Lung (tissue), 12 donors: ENCODE measurements at regions not wholly inside any gene's neighbourhood (a gene's known extent, or its start where the extent isn't known, plus 50 kb on each side); places are given as distances from the start of the nearest gene placed in this dataset. TPM values are rescaled to one million over a fixed set of nuclear protein-coding genes. Genes with fewer than 3 reads are reported as not detected.

Experiments
- ATAC-seq: fragments of 200-7000 bp; cut with Tn5 transposase; one replicate; pipeline ENCODE4 v1.9.1; 2020; ENCODE audit warnings: moderate number of reproducible peaks; ENCODE audit not compliant: insufficient read depth, low FRiP score
- DNase-seq, 3 donors: peaks; one replicate each; pipeline ENCODE4 v3.0.0-alpha.2; 2013 to 2017
- H3K27ac ChIP-seq, 2 donors: one replicate each; pipeline ENCODE4 v1.5.1; 2013; ENCODE audit warnings: mild to moderate bottlenecking in 2 of 2, moderate library complexity in 2 of 2, control low read depth in 1 of 2, inconsistent platforms in 1 of 2, low read depth in 1 of 2, low read length in 1 of 2
- H3K27me3 ChIP-seq, 3 donors: one replicate each; pipeline ENCODE4 v1.5.1; 2013; ENCODE audit warnings: low read length in 2 of 3; ENCODE audit not compliant: control insufficient read depth in 3 of 3, insufficient read depth in 3 of 3
- H3K36me3 ChIP-seq, 4 donors: one replicate each; pipeline ENCODE4 v1.5.1; 2013; ENCODE audit warnings: low read length in 4 of 4, mild to moderate bottlenecking in 1 of 4, moderate library complexity in 1 of 4; ENCODE audit not compliant: control insufficient read depth in 4 of 4, insufficient read depth in 4 of 4
- H3K4me1 ChIP-seq, 5 donors: one replicate each; pipeline ENCODE4 v1.5.1; 2013; ENCODE audit warnings: low read length in 5 of 5, mild to moderate bottlenecking in 2 of 5, moderate library complexity in 1 of 5; ENCODE audit not compliant: control insufficient read depth in 5 of 5, insufficient read depth in 5 of 5
- H3K4me3 ChIP-seq: one replicate; pipeline ENCODE4 v1.5.1; 2013; ENCODE audit warnings: mild to moderate bottlenecking, control low read depth, moderate library complexity
- H3K9ac ChIP-seq, 2 donors: one replicate each; pipeline ENCODE4 v1.5.1; 2013; ENCODE audit warnings: low read length in 2 of 2, control low read depth in 1 of 2; ENCODE audit not compliant: insufficient read depth in 1 of 2
- H3K9me3 ChIP-seq, 4 donors: one replicate each; pipeline ENCODE4 v1.5.1; 2013; ENCODE audit warnings: low read length in 3 of 4, mild to moderate bottlenecking in 1 of 4, moderate library complexity in 1 of 4; ENCODE audit not compliant: control insufficient read depth in 4 of 4, insufficient read depth in 3 of 4
- WGBS, 2 donors: extraction: QIAGEN DNeasy Blood & Tissue Kit; methylation state at CpG; one replicate each; pipeline ENCODE4 v1.1.7; 2013; 5-methylcytosine and 5-hydroxymethylcytosine counted together
- small RNA-seq: library from RNA; depleted of rRNA; stranded (forward); fragments of <200 nt; gene quantifications from one replicate; pipeline ENCODE3, GENCODE V24; 2014; ENCODE audit warnings: low replicate concordance
- TF ChIP-seq, protein P1 (sequence below): IDR thresholded peaks from 2 replicates; pipeline ENCODE4 v1.5.1; 2012; ENCODE audit warnings: mild to moderate bottlenecking; ENCODE audit errors: control extremely low read depth, extremely low read depth
- donor health status: control.
- donor health status: control.
- donor health status: Bipolar disorder and iron deficiency.
- donor health status: healthy.
- donor health status: DM: yes; HTN: yes; CAD: no.

DNA sequence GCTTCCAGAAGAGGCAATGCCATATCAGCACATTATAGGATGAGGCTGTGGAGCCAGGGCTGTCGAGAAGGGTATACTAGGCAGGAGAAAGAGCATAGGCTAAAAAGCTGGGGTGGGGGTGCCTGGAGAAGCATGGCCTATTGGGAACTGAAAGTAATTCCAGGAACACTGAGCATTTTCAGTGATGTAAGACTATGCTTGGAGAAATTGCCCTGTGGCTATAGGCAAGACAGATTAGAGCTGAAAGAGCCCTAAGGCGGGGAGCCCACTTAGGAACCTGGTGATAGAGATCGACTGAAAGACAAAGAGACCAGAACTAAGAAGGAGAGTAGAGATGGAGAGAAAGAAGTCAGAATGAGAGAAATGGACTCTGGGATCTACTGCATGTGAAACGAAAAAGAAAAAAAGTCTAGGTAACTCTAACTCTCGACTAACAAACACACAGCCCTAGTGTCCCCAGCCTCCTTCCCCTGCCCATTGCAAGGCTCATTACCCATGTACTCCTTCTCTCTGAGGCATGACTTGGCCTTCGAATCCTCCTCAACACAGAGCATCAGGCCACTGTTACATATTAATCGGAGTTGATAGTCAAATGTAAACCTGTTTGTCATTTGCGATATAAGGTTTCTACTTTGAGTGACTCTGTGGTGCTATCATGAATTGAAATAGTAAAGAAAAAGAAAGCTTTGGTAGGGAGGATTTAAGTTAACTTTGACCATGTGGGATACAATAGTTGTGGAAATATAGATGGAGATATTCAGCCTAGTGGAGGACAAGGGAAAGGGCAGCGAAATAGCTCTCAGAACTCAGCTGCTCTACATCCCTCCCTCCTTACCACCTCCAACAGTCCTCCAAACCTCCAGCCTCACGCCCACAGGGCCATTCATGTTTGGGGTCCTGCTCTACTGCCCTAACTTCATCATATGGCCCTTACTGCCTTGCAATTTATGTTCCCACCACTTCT is 52.3 kb upstream of the BMAL1 start:
- Histone ChIP-seq H3K27me3 (no peaks in the 10 kb centered on the region), H3K4me3 (no peak overlapping the region), H3K27ac (no peak overlapping the region), H3K4me1 (peaks cover 0 to 18% (median 8%) of the 10 kb centered on the region in 5 donors), H3K9ac (no peak overlapping the region), H3K9me3 (peaks cover 0 to 1% (median 0%) of the 10 kb centered on the region in 4 donors), H3K36me3 (no peaks in the 10 kb centered on the region)
- ATAC-seq (no peak), DNase-seq (no peak)
- TF ChIP-seq, protein P1, sequence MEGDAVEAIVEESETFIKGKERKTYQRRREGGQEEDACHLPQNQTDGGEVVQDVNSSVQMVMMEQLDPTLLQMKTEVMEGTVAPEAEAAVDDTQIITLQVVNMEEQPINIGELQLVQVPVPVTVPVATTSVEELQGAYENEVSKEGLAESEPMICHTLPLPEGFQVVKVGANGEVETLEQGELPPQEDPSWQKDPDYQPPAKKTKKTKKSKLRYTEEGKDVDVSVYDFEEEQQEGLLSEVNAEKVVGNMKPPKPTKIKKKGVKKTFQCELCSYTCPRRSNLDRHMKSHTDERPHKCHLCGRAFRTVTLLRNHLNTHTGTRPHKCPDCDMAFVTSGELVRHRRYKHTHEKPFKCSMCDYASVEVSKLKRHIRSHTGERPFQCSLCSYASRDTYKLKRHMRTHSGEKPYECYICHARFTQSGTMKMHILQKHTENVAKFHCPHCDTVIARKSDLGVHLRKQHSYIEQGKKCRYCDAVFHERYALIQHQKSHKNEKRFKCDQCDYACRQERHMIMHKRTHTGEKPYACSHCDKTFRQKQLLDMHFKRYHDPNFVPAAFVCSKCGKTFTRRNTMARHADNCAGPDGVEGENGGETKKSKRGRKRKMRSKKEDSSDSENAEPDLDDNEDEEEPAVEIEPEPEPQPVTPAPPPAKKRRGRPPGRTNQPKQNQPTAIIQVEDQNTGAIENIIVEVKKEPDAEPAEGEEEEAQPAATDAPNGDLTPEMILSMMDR: no peak
- WGBS, 2 donors: 91 to 96% methylated on average over 10 of the region's 10 CpGs

GRCh38 chr11:13227676-13228255 is 49.8 kb upstream of the BMAL1 start:
- ATAC-seq (no peak), DNase-seq (no peak)
- peaks cover 0 to 1% (median 0%) of the 10 kb centered on the region in 4 donors for H3K9me3 ChIP-seq
- no peak overlapping the region for H3K4me3 ChIP-seq
- TF ChIP-seq, protein P1: no peak
- no peaks in the 10 kb centered on the region for H3K27me3 ChIP-seq
- peaks cover 0 to 22% (median 3%) of the 10 kb centered on the region in 5 donors for H3K4me1 ChIP-seq
- WGBS, 2 donors: 50 to 61% methylated on average over 4 of the region's 4 CpGs
- H3K9ac ChIP-seq: no peak overlapping the region
- no peaks in the 10 kb centered on the region for H3K36me3 ChIP-seq
- H3K27ac ChIP-seq: no peak overlapping the region

Small RNAs in the stretch of these regions (small RNA-seq; reads per million reads assigned to genes)
- gene AC022878.1: not detected
